BE2C (cell line): ENCODE measurements at regions not wholly inside any gene's neighbourhood (a gene's known extent, or its start where the extent isn't known, plus 50 kb on each side); places are given as distances from the start of the nearest gene placed in this dataset.

Source experiments
- DNase-seq: peaks from one replicate; pipeline ENCODE4 v3.0.0-alpha.2; 2020
- H3K27me3 ChIP-seq: fragments of 250-450 bp; sonication (Bioruptor Pico); 2 replicates; pipeline ENCODE4 v1.5.1; 2020; ENCODE audit warnings: mild to moderate bottlenecking
- H3K36me3 ChIP-seq: fragments of 250-450 bp; sonication (Bioruptor Pico); 2 replicates; pipeline ENCODE4 v1.5.1; 2020; ENCODE audit warnings: mild to moderate bottlenecking
- H3K4me1 ChIP-seq: fragments of 250-450 bp; sonication (Bioruptor Pico); 2 replicates; pipeline ENCODE4 v1.5.1; 2020
- H3K4me3 ChIP-seq: 2 replicates; pipeline ENCODE4 v1.5.1; 2011; ENCODE audit warnings: low read depth, low read length
- H3K9me3 ChIP-seq: fragments of 250-450 bp; sonication (Bioruptor Pico); 2 replicates; pipeline ENCODE4 v1.5.1; 2020
- CTCF ChIP-seq: IDR thresholded peaks from 2 replicates; pipeline ENCODE4 v1.5.1; 2012; ENCODE audit warnings: mild to moderate bottlenecking, low read depth, low read length

DNA sequence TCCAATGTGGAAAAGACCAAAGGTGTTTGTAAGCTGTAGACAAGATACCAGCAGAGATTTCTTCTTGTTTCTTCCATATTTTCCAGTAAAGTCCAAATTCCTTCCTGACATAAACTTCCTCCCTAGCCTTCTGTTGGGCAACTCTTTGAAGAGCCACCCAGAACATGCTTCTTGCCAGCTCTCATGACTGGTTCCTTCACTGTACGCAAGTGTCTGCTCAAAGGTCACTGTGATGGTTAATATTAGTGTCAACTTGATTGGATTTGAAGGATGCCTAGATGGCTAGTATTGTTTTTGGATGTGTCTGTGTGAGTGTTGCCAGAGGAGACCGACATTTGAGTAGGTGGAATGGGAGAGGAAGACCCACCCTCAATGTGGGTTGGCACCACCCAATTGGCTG lies 416.6 kb upstream of the RUNX1 start:
- H3K4me3 ChIP-seq, result no peak overlapping the region
- no peaks in the 10 kb centered on the region for H3K4me1 ChIP-seq
- no peak for TF ChIP-seq CTCF
- H3K9me3 ChIP-seq, result no peaks in the 10 kb centered on the region
- H3K27me3 ChIP-seq, result no peaks in the 10 kb centered on the region
- DNase-seq, result no peak
- H3K36me3 ChIP-seq, result no peaks in the 10 kb centered on the region

GRCh38 chr21:35461700-35462099 lies 412.6 kb upstream of the RUNX1 start:
- Histone ChIP-seq H3K4me1 (no peaks in the 10 kb centered on the region), H3K36me3 (no peaks in the 10 kb centered on the region), H3K9me3 (no peaks in the 10 kb centered on the region), H3K27me3 (no peaks in the 10 kb centered on the region), H3K4me3 (no peak overlapping the region)
- no peak for DNase-seq
- TF ChIP-seq CTCF, result no peak

GRCh38 chr21:35460441-35460840 lies 411.3 kb upstream of the RUNX1 start:
- no peak for TF ChIP-seq CTCF
- Histone ChIP-seq H3K9me3 (no peaks in the 10 kb centered on the region), H3K36me3 (no peaks in the 10 kb centered on the region), H3K4me3 (no peak overlapping the region), H3K27me3 (no peaks in the 10 kb centered on the region), H3K4me1 (no peaks in the 10 kb centered on the region)
- no peak for DNase-seq

DNA sequence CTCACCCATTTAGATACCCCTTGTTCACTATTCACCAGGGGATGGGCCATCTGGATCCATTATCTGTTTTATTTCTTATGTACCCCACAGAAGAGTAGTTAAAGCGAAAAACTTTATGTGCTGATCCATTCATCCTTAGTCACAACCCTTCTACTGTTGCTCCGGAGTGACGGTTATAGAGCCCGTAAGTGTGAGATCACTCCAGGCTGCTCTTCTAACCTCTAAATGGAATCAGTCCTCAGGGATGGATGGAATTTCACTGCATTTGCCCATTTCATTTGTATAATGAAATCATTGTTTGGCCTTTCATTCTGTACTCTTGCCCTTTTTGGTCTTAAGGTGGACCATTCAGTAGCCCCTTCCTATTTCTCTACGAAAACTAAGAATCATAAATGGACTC lies 409.3 kb upstream of the RUNX1 start:
- no peak for TF ChIP-seq CTCF
- no peaks in the 10 kb centered on the region for H3K9me3 ChIP-seq

GRCh38 chr21:35457097-35457804 lies 408.1 kb upstream of the RUNX1 start:
- DNase-seq, result no peak

More for the DNA sequence above, 409.3 kb upstream of the RUNX1 start:
- no peak for DNase-seq
- no peaks in the 10 kb centered on the region for H3K27me3 ChIP-seq
- no peaks in the 10 kb centered on the region for H3K36me3 ChIP-seq
- no peak overlapping the region for H3K4me3 ChIP-seq
- H3K4me1 ChIP-seq, result no peaks in the 10 kb centered on the region

More at GRCh38 chr21:35457097-35457804, 408.1 kb upstream of the RUNX1 start:
- no peaks in the 10 kb centered on the region for H3K4me1 ChIP-seq
- H3K4me3 ChIP-seq, result no peak overlapping the region
- H3K36me3 ChIP-seq, result no peaks in the 10 kb centered on the region
- no peaks in the 10 kb centered on the region for H3K9me3 ChIP-seq
- no peaks in the 10 kb centered on the region for H3K27me3 ChIP-seq
- TF ChIP-seq CTCF, result no peak
